ENCODE measurements at regions not wholly inside any gene's neighbourhood (a gene's known extent, or its start where the extent isn't known, plus 50 kb on each side); places are given as distances from the start of the nearest gene placed in this dataset.

DNA sequence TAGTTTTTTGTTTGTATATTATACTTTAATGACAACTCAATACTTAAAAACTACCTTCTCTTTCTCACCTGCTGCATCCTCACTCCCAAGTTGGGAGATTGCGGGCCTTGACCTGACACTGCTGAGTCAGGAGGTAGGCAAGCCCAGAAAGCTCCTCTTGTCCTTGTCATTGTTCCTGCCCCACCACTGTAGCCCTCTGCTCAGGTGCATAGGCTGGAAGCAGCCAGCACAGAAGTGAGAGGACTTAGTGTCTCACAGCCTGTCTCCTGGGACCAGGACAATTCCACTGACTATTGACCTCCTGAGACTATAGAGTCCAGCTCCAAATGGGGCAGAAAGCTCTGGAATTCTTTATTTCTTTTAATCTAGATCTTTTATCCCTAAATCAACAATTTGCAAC is 123.5 kb upstream of the NDP start:
- DNase-seq = no peak
- in situ Hi-C loops (cut with HindIII; ENCODE audit: low pct_ligation_motif_present, low sequenced_read_pairs) = no loop called here

DNA sequence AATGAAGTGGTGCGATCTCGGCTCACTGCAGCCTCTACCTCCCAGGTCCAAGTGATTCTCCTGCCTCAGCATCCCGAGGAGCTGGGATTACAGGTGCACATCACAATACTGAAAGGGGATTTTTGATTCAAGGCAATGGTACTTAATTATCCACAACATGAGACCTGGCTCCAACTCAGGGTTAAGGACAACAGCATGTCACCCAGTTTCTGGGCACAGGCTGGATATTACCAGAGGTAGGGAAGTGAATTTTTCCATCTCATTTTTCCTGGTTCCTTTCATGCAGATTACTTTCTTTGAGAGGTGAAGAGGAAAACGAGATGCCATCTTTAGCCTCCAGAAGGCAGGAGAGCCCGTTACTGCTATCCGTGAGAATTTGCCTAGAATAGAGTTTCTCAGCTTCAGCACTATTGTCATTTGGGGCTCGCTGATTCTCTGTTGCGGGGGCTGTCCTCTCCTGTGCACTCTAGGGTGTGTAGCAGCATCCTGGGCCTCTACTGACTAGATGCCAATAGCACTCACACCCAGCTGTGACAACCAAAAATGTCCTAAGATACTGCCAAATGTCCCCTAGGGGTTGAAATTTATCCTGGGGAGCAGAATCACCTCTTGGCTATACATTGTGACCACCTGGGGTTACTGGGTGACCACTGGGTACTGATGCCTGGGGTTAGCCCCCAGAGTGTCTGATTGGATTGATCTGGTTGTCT is 121.8 kb upstream of the NDP start:
- TF ChIP-seq, protein P1, sequence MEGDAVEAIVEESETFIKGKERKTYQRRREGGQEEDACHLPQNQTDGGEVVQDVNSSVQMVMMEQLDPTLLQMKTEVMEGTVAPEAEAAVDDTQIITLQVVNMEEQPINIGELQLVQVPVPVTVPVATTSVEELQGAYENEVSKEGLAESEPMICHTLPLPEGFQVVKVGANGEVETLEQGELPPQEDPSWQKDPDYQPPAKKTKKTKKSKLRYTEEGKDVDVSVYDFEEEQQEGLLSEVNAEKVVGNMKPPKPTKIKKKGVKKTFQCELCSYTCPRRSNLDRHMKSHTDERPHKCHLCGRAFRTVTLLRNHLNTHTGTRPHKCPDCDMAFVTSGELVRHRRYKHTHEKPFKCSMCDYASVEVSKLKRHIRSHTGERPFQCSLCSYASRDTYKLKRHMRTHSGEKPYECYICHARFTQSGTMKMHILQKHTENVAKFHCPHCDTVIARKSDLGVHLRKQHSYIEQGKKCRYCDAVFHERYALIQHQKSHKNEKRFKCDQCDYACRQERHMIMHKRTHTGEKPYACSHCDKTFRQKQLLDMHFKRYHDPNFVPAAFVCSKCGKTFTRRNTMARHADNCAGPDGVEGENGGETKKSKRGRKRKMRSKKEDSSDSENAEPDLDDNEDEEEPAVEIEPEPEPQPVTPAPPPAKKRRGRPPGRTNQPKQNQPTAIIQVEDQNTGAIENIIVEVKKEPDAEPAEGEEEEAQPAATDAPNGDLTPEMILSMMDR (IDR thresholded peaks at IDR 0.05; ENCODE audit: low read depth, low read length, missing control alignments) = no peak
- in situ Hi-C loops (cut with HindIII; ENCODE audit: low pct_ligation_motif_present, low sequenced_read_pairs) = no loop called here

More for the DNA sequence above, 123.5 kb upstream of the NDP start:
- Histone ChIP-seq H3K36me3 (replicated peaks) (no peaks in the 10 kb centered on the region), H3K27me3 (replicated peaks) (no peaks in the 10 kb centered on the region), H3K4me3 (ENCODE audit: low read depth, low read length) (no peak overlapping the region), H3K27ac (no peak overlapping the region)
- TF ChIP-seq, protein P1 (IDR thresholded peaks at IDR 0.05; ENCODE audit: low read depth, low read length, missing control alignments) = no peak

DNA sequence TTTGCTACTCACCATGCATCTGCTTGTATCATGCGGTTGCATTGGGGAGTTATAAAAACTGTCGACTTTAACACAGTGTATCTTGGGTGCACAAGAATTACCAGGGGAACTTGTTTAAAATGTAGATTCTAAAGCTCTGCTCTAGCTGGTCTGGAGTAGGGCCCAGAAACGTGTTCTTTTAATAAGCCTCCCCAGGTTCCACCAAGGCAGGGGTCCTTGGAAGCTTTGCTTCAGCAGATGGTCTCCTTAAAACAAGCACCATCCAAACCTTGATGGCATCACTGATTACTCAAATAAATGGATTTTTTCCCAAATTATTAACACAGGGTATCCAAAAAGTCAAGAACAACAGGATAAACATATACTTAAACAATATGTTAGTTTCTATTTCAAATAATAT is 120.2 kb upstream of the NDP start:
- Histone ChIP-seq H3K36me3 (replicated peaks) (no peaks in the 10 kb centered on the region), H3K27ac (no peak overlapping the region), H3K27me3 (replicated peaks) (no peaks in the 10 kb centered on the region), H3K4me3 (ENCODE audit: low read depth, low read length) (no peak overlapping the region)
- DNase-seq = no peak
- in situ Hi-C loops (cut with HindIII; ENCODE audit: low pct_ligation_motif_present, low sequenced_read_pairs) = no loop called here
- TF ChIP-seq, protein P1 (IDR thresholded peaks at IDR 0.05; ENCODE audit: low read depth, low read length, missing control alignments) = no peak

More for the DNA sequence above, 121.8 kb upstream of the NDP start:
- H3K27ac ChIP-seq = no peak overlapping the region
- DNase-seq = no peak
- H3K27me3 ChIP-seq (replicated peaks) = no peaks in the 10 kb centered on the region
- H3K4me3 ChIP-seq (ENCODE audit: low read depth, low read length) = no peak overlapping the region
- H3K36me3 ChIP-seq (replicated peaks) = no peaks in the 10 kb centered on the region

DNA sequence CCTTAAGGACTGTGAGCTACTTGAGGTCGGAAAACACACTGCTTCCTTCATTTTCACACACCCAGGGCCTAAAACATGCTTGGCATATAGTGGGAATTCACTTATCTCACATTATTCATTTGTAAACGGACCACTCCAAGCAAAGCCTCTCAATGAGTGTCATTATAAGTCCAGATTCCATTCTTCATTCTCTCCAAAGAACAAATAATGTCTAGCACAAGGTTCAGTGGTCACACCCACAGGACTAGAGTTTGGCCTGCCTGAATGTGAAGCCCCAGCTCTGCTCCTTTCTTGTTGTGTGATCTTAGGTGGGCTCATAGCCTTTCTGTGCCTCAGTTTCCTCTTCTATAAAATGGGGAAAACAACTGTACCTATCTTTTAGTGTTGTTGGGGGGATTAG is 119.6 kb upstream of the NDP start:
- H3K27me3 ChIP-seq (replicated peaks) = no peaks in the 10 kb centered on the region
- no peaks in the 10 kb centered on the region for H3K36me3 ChIP-seq (replicated peaks)
- no peak overlapping the region for H3K4me3 ChIP-seq (ENCODE audit: low read depth, low read length)
- no peak for DNase-seq
- TF ChIP-seq, protein P1 (IDR thresholded peaks at IDR 0.05; ENCODE audit: low read depth, low read length, missing control alignments) = no peak
- H3K27ac ChIP-seq = no peak overlapping the region
- in situ Hi-C loops (cut with HindIII; ENCODE audit: low pct_ligation_motif_present, low sequenced_read_pairs) = no loop called here

DNA sequence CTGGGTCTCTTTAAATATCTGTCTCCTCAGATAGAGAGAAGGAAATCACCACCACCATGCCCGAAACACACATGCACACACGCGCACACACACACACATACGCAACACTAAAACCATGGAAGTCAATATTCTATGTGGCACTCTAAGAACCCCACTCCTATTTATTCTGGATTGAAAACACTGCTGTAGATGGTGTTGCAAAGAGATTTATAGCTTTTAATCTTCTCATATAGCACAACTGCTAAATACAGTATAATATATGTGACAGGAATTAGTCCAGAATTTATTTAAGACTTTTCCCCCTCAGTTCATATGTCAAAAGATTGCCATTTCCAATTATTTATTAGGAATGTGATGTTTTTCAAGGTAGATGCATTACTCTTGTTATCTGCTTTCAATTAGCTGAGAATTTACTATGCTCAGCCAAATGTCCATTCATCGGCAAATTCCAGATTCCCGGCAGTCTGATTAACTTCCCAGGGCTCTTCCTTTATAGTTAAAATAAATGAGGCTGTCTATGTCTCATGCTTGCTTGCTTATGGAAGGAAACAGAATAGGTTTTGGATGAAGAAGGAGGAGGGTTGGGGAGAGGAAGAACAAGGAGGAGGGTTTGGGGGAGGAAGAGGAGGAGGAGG is 115.4 kb upstream of the NDP start:
- Histone ChIP-seq H3K36me3 (replicated peaks) (no peaks in the 10 kb centered on the region), H3K27ac (no peak overlapping the region), H3K4me3 (ENCODE audit: low read depth, low read length) (no peak overlapping the region), H3K27me3 (replicated peaks) (no peaks in the 10 kb centered on the region)
- TF ChIP-seq, protein P1 (IDR thresholded peaks at IDR 0.05; ENCODE audit: low read depth, low read length, missing control alignments) = no peak
- in situ Hi-C loops (cut with HindIII; ENCODE audit: low pct_ligation_motif_present, low sequenced_read_pairs) = no loop called here
- DNase-seq = no peak

Data from brain microvascular endothelial cell (primary cell).